ENCODE measurements at regions not wholly inside any gene's neighbourhood (a gene's known extent, or its start where the extent isn't known, plus 50 kb on each side); places are given as distances from the start of the nearest gene placed in this dataset.

DNA sequence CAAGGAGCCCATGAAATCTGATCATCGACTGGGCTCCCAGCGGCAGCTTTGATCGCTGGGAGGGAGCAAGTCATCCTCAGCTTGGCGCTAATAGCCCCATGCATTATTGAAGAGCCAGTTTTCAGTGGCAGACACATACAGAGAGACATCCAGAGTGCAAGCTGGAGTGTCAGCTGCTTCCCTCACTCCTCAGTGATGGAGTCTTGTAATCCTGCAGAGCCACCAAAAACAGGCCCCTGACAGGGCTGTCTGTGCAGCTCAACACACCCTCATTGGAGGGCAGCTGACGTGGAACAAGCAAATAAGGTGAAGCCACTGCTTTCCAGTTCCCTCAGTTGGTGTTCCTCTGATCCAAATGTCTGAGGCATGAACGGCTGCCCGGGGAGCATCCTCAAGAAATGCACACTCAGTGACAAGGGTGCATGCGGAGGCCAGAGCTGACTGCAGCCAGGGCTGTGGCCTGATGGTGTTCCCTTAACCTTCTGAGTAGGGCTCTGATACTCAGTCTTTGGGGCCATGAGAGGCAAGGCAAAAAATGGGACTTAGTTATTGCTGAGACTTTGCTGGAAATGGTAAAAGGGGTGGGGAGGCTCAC lies 97.4 kb downstream of the RHOB start (continued):
- no peak for TF ChIP-seq FOXO4 (CRISPR knock-in tag; IDR thresholded peaks at IDR 0.05)

DNA sequence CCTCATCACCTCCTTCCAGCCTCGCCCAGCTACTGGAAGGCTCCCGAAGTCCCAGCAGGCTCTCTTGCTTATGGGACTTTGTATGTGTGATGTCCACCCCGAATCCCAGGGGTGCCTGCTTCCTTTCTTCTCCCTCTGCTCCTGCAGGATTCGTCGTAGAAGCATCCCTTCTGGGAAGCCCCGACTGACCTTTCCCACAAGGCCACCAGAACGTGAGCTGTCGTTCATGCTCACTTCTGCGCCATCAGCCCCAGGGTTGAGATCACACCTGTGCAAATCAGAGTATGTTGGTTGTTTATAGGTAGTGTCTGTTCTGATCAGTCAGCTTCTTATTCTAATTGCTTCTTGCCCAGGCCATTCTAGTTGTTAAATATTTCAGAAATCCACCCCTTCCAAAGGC lies 101.8 kb downstream of the HS1BP3 start:
- ATAC-seq (no peak), FAIRE-seq (no peak), DNase-seq (ENCODE audit: extremely low read depth in 1 of 4, low spot score in 3 of 4) (no peak)
- H3K4me1 ChIP-seq (replicated peaks in 1 of 2; ENCODE audit: control insufficient read depth in 2 of 2, insufficient read depth in 2 of 2, low read length in 2 of 2): no peaks in the 10 kb centered on the region
- H3K27me3 ChIP-seq (ENCODE audit: control insufficient read depth in 2 of 2, insufficient read depth in 2 of 2, low read length in 2 of 2): peaks cover 4 to 16% of the 10 kb centered on the region in 2 experiments; a peak in 3 of 5 replicates
- CTCF ChIA-PET (ENCODE audit: low intra/inter-chr PET ratio): no interaction called here
- H3K4me3 ChIP-seq: no peak overlapping the region
- no peaks in the 10 kb centered on the region for H3K79me2 ChIP-seq (ENCODE audit: control insufficient read depth, insufficient read depth, low read length)
- no peak overlapping the region for H3K4me2 ChIP-seq (ENCODE audit: insufficient read depth, low read length)
- no peak overlapping the region; a peak in 1 of 4 replicates for H3K9ac ChIP-seq (ENCODE audit: insufficient read depth in 1 of 2, low read depth in 2 of 2, low read length in 2 of 2)
- no peaks in the 10 kb centered on the region for H3K36me3 ChIP-seq (ENCODE audit: control insufficient read depth, insufficient read depth, low read length)
- POLR2A ChIA-PET: interaction anchor here (0.6 to 0.7 kb wide), 3 partner anchors 13 to 978 kb away, joined by 3 read pairs; no protein-coding TSS in a partner anchor
- no peaks in the 10 kb centered on the region for H3K9me3 ChIP-seq (replicated peaks; ENCODE audit: control insufficient read depth, insufficient read depth, low read depth, low read length)
- BruUV-seq (replicated peaks): no TSS peak
- no peak overlapping the region for H3K27ac ChIP-seq (ENCODE audit: extremely low read depth, low read depth, low read length)
- TF ChIP-seq CHD4 (IDR thresholded peaks at IDR 0.05; ENCODE audit: insufficient read depth, insufficient replicate concordance, low read depth, low read length, poor library complexity, severe bottlenecking): no peak
- no peak for TF ChIP-seq ZNF778 (CRISPR knock-in tag; IDR thresholded peaks at IDR 0.05)
- TF ChIP-seq, protein P1, sequence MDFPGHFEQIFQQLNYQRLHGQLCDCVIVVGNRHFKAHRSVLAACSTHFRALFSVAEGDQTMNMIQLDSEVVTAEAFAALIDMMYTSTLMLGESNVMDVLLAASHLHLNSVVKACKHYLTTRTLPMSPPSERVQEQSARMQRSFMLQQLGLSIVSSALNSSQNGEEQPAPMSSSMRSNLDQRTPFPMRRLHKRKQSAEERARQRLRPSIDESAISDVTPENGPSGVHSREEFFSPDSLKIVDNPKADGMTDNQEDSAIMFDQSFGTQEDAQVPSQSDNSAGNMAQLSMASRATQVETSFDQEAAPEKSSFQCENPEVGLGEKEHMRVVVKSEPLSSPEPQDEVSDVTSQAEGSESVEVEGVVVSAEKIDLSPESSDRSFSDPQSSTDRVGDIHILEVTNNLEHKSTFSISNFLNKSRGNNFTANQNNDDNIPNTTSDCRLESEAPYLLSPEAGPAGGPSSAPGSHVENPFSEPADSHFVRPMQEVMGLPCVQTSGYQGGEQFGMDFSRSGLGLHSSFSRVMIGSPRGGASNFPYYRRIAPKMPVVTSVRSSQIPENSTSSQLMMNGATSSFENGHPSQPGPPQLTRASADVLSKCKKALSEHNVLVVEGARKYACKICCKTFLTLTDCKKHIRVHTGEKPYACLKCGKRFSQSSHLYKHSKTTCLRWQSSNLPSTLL (IDR thresholded peaks at IDR 0.05): no peak
- TF ChIP-seq DLX4 (CRISPR knock-in tag; IDR thresholded peaks at IDR 0.05): no peak
- no peak for TF ChIP-seq CXXC5 (CRISPR knock-in tag; IDR thresholded peaks at IDR 0.05)
- H4K20me1 ChIP-seq (replicated peaks; ENCODE audit: control insufficient read depth, insufficient read depth, low read length): no peaks in the 10 kb centered on the region
- 22% methylated on average over 9 of the region's 9 CpGs for WGBS (ENCODE audit: insufficient coverage, low coverage, missing lambda C conversion rate)
- H3K9me1 ChIP-seq (ENCODE audit: control insufficient read depth, insufficient read depth, low read length): no peaks in the 10 kb centered on the region
- in situ Hi-C loops (cut with MboI): no loop called here
- intact Hi-C loops (cut with micrococcal nuclease): no loop called here
- H2AFZ ChIP-seq (ENCODE audit: low read depth, low read length): peak overlapping the region; percentile 30; the same call in 1 of the 2 replicates
